Activated effector memory CD4-positive, alpha-beta T cell treated with Interleukin-2 at 50 U/mL for 16 hours (primary cell): ENCODE measurements at regions not wholly inside any gene's neighbourhood (a gene's known extent, or its start where the extent isn't known, plus 50 kb on each side); places are given as distances from the start of the nearest gene placed in this dataset.
"Not testable (repeated sequence)": the region's sequence is repeated elsewhere in the genome, so short reads cannot be mapped to it uniquely, and the experiment has no call there.

Experiments used
- DNase-seq: peaks from one replicate; pipeline ENCODE4 v3.0.0-alpha.2; 2020

- not testable (repeated sequence) for DNase-seq
Observed at GRCh38 chr13:87604437-87604836, 66.7 kb upstream of the SLITRK5 start.

- DNase-seq, result no peak
Observed at GRCh38 chr13:87607266-87607665, 63.9 kb upstream of the SLITRK5 start.

- DNase-seq, result no peak
Observed at GRCh38 chr13:87614276-87614675, 56.9 kb upstream of the SLITRK5 start.
